GM23248 (cell line): ENCODE measurements at regions not wholly inside any gene's neighbourhood (a gene's known extent, or its start where the extent isn't known, plus 50 kb on each side); places are given as distances from the start of the nearest gene placed in this dataset.
"Not testable (repeated sequence)": the region's sequence is repeated elsewhere in the genome, so short reads cannot be mapped to it uniquely, and the experiment has no call there.

ENCODE experiments used
- DNase-seq: peaks from one replicate; pipeline ENCODE4 v3.0.0-alpha.2; 2015
- H2AFZ ChIP-seq: fragments of 200-600 bp; sonication (generic); 2 replicates; pipeline ENCODE4 v1.6.1; 2016; ENCODE audit warnings: antibody characterized with exemption
- H3F3A ChIP-seq: fragments of 200-600 bp; sonication (generic); 2 replicates; pipeline ENCODE4 v1.6.1; 2016; ENCODE audit warnings: mild to moderate bottlenecking, antibody characterized with exemption, mixed run types; ENCODE audit not compliant: insufficient read depth
- H3K27ac ChIP-seq: fragments of 200-600 bp; sonication (generic); 2 replicates; pipeline ENCODE4 v1.5.1; 2016; ENCODE audit warnings: mild to moderate bottlenecking
- H3K27me3 ChIP-seq: fragments of 200-600 bp; sonication (generic); replicated peaks from 2 replicates; pipeline ENCODE4 v1.6.1; 2016; ENCODE audit warnings: mild to moderate bottlenecking; ENCODE audit not compliant: insufficient read depth
- H3K36me3 ChIP-seq: fragments of 200-600 bp; sonication (generic); 2 replicates; pipeline ENCODE4 v1.6.1; 2016; ENCODE audit warnings: low read depth, mild to moderate bottlenecking
- H3K4me1 ChIP-seq: fragments of 200-600 bp; sonication (generic); 2 replicates; pipeline ENCODE4 v1.6.1; 2016; ENCODE audit warnings: mild to moderate bottlenecking; ENCODE audit not compliant: insufficient read depth
- H3K4me2 ChIP-seq: fragments of 200-600 bp; sonication (generic); one replicate; pipeline ENCODE4 v1.6.1; 2016; ENCODE audit warnings: mild to moderate bottlenecking; ENCODE audit not compliant: unreplicated experiment
- H3K4me3 ChIP-seq: fragments of 200-600 bp; sonication (generic); 2 replicates; pipeline ENCODE4 v1.5.1; 2016; ENCODE audit warnings: mild to moderate bottlenecking
- H3K79me2 ChIP-seq: fragments of 200-600 bp; sonication (generic); 2 replicates; pipeline ENCODE4 v1.6.1; 2016; ENCODE audit warnings: mild to moderate bottlenecking; ENCODE audit not compliant: insufficient read depth
- H3K9ac ChIP-seq: fragments of 200-600 bp; sonication (generic); 2 replicates; pipeline ENCODE4 v1.6.1; 2016; ENCODE audit warnings: mild to moderate bottlenecking
- H3K9me2 ChIP-seq: fragments of 200-600 bp; sonication (generic); 2 replicates; pipeline ENCODE4 v1.6.1; 2016; ENCODE audit warnings: mixed run types, mild to moderate bottlenecking, moderate library complexity; ENCODE audit not compliant: insufficient read depth
- H3K9me3 ChIP-seq: fragments of 200-600 bp; sonication (generic); one replicate; pipeline ENCODE4 v1.6.1; 2017; ENCODE audit warnings: low read depth
- H4K20me1 ChIP-seq: fragments of 200-600 bp; sonication (generic); 2 replicates; pipeline ENCODE4 v1.6.0; 2016; ENCODE audit not compliant: insufficient read depth
- EZH2 ChIP-seq: fragments of 200-600 bp; sonication (generic); IDR thresholded peaks from 2 replicates; pipeline ENCODE4 v1.6.1; 2018; ENCODE audit warnings: antibody characterized with exemption, mild to moderate bottlenecking; ENCODE audit not compliant: insufficient read depth, poor library complexity, severe bottlenecking
- EZH2phosphoT487 ChIP-seq: fragments of 200-600 bp; sonication (generic); IDR thresholded peaks from 2 replicates; pipeline ENCODE4 v1.6.1; 2018; ENCODE audit warnings: antibody characterized with exemption, moderate library complexity, mild to moderate bottlenecking, low read depth; ENCODE audit not compliant: insufficient read depth
- WGBS, 2 experiments: methylation state at CpG; one replicate each; pipeline ENCODE4 v1.1.6; 2015 to 2017; ENCODE audit warnings: low lambda C conversion rate in 2 of 2, low coverage in 1 of 2; ENCODE audit errors: missing lambda C conversion rate in 2 of 2; 5-methylcytosine and 5-hydroxymethylcytosine counted together
- in situ Hi-C: fragments of 300-500 bp; cut with MboI; formaldehyde crosslinking; loops from 2 replicates; pipeline ENCODE4 v1.15.0; 2020

GRCh38 chrX:1813809-1814208, 198.9 kb downstream of the ASMT start:
- Histone ChIP-seq H3F3A (no peaks in the 10 kb centered on the region), H4K20me1 (no peaks in the 10 kb centered on the region), H2AFZ (no peak overlapping the region), H3K27ac (no peak overlapping the region), H3K79me2 (no peaks in the 10 kb centered on the region), H3K9me3 (no peaks in the 10 kb centered on the region), H3K4me2 (no peak overlapping the region), H3K36me3 (no peaks in the 10 kb centered on the region), H3K9me2 (no peaks in the 10 kb centered on the region), H3K4me1 (no peaks in the 10 kb centered on the region), H3K9ac (no peak overlapping the region), H3K27me3 (no peaks in the 10 kb centered on the region), H3K4me3 (no peak overlapping the region)
- in situ Hi-C loops, result no loop called here
- WGBS, 2 experiments, result 3 to 6% methylated on average over 15 of the region's 15 CpGs
- no peak for TF ChIP-seq EZH2phosphoT487
- no peak for TF ChIP-seq EZH2
- DNase-seq, result no peak

GRCh38 chrX:1815456-1816175, 200.8 kb downstream of the ASMT start:
- WGBS, 2 experiments, result 59% methylated on average over 15 of the region's 15 CpGs
- in situ Hi-C loops, result no loop called here
- H3K9me2 ChIP-seq, result no peaks in the 10 kb centered on the region
- H3K79me2 ChIP-seq, result no peaks in the 10 kb centered on the region
- H3F3A ChIP-seq, result no peaks in the 10 kb centered on the region
- no peak overlapping the region for H3K4me3 ChIP-seq
- no peak overlapping the region for H3K27ac ChIP-seq
- H2AFZ ChIP-seq, result no peak overlapping the region
- no peaks in the 10 kb centered on the region for H3K9me3 ChIP-seq
- DNase-seq, result no peak
- H3K9ac ChIP-seq, result no peak overlapping the region
- no peaks in the 10 kb centered on the region for H3K4me1 ChIP-seq
- no peak overlapping the region for H3K4me2 ChIP-seq
- no peaks in the 10 kb centered on the region for H4K20me1 ChIP-seq
- H3K27me3 ChIP-seq, result no peaks in the 10 kb centered on the region
- TF ChIP-seq EZH2, result no peak
- no peak for TF ChIP-seq EZH2phosphoT487
- H3K36me3 ChIP-seq, result no peaks in the 10 kb centered on the region

- H3K27me3 ChIP-seq, H3K9me2 ChIP-seq, H3K27ac ChIP-seq, H3K9me3 ChIP-seq, H3K4me1 ChIP-seq, H3K36me3 ChIP-seq, H3K4me3 ChIP-seq, H3F3A ChIP-seq, in situ Hi-C loops, H3K4me2 ChIP-seq, DNase-seq, H2AFZ ChIP-seq, H3K9ac ChIP-seq, H3K79me2 ChIP-seq, H4K20me1 ChIP-seq: not testable (repeated sequence)
- 77 to 81% methylated on average over 17 of the region's 17 CpGs for WGBS, 2 experiments
These were observed 201.6 kb downstream of the ASMT start for GRCh38 chrX:1816387-1816982.

- in situ Hi-C loops, result no loop called here
- H3K9me3 ChIP-seq, result no peaks in the 10 kb centered on the region
- no peak overlapping the region for H3K27ac ChIP-seq
- H3K4me3 ChIP-seq, result no peak overlapping the region
- H3F3A ChIP-seq, result no peaks in the 10 kb centered on the region
- no peaks in the 10 kb centered on the region for H3K36me3 ChIP-seq
- 42 to 44% methylated on average over 8 of the region's 8 CpGs for WGBS, 2 experiments
- H4K20me1 ChIP-seq, result no peaks in the 10 kb centered on the region
- no peak overlapping the region for H3K4me2 ChIP-seq
- no peaks in the 10 kb centered on the region for H3K9me2 ChIP-seq
- DNase-seq, result no peak
- H2AFZ ChIP-seq, result no peak overlapping the region
- H3K27me3 ChIP-seq, result no peaks in the 10 kb centered on the region
- H3K9ac ChIP-seq, result no peak overlapping the region
- H3K79me2 ChIP-seq, result no peaks in the 10 kb centered on the region
- H3K4me1 ChIP-seq, result no peaks in the 10 kb centered on the region
- no peak for TF ChIP-seq EZH2
- no peak for TF ChIP-seq EZH2phosphoT487
These were observed 207.0 kb downstream of the ASMT start for GRCh38 chrX:1821846-1822245.

GRCh38 chrX:1824855-1825254, 210.0 kb downstream of the ASMT start:
- Histone ChIP-seq H3K9me2 (no peaks in the 10 kb centered on the region), H2AFZ (no peak overlapping the region), H3K79me2 (no peaks in the 10 kb centered on the region), H3K9ac (no peak overlapping the region), H3K4me2 (no peak overlapping the region), H3K4me3 (no peak overlapping the region), H3K9me3 (no peaks in the 10 kb centered on the region), H3K36me3 (no peaks in the 10 kb centered on the region), H4K20me1 (no peaks in the 10 kb centered on the region), H3K4me1 (no peaks in the 10 kb centered on the region), H3K27me3 (no peaks in the 10 kb centered on the region), H3K27ac (no peak overlapping the region), H3F3A (no peaks in the 10 kb centered on the region)
- DNase-seq, result no peak
- in situ Hi-C loops, result no loop called here
- 31 to 38% methylated on average over 4 to 6 of the region's 6 CpGs for WGBS, 2 experiments
- no peak for TF ChIP-seq EZH2phosphoT487
- no peak for TF ChIP-seq EZH2
